Stimulated activated memory B cell treated with anti-CD40 and anti-IgM and Interleukin-4, amounts not matched to agents 10 μg/mL and 1 μg/mL and 100 μg/mL, for 72 hours (primary cell): ENCODE measurements at regions not wholly inside any gene's neighbourhood (a gene's known extent, or its start where the extent isn't known, plus 50 kb on each side); places are given as distances from the start of the nearest gene placed in this dataset.
"Not testable (repeated sequence)": the region's sequence is repeated elsewhere in the genome, so short reads cannot be mapped to it uniquely, and the experiment has no call there.

Source experiments
- ATAC-seq: fragments of 150-1000 bp; cut with Tn5 transposase; 2 replicates; pipeline ENCODE4 v1.10.0; 2021
- H3K27ac Mint-ChIP-seq: one replicate; pipeline ENCODE4 v1.8.0; 2022; ENCODE audit warnings: mild to moderate bottlenecking, mixed read lengths
- H3K27me3 Mint-ChIP-seq: one replicate; pipeline ENCODE4 v1.8.0; 2022; ENCODE audit warnings: mixed read lengths
- H3K36me3 Mint-ChIP-seq: one replicate; pipeline ENCODE4 v1.8.0; 2022; ENCODE audit warnings: mixed read lengths
- H3K4me1 Mint-ChIP-seq: one replicate; pipeline ENCODE4 v1.8.0; 2022; ENCODE audit warnings: mixed read lengths
- H3K4me3 Mint-ChIP-seq: one replicate; pipeline ENCODE4 v1.8.0; 2022; ENCODE audit warnings: mild to moderate bottlenecking, moderate library complexity, mixed read lengths
- H3K9me3 Mint-ChIP-seq: one replicate; pipeline ENCODE4 v1.8.0; 2022; ENCODE audit warnings: mixed read lengths

DNA sequence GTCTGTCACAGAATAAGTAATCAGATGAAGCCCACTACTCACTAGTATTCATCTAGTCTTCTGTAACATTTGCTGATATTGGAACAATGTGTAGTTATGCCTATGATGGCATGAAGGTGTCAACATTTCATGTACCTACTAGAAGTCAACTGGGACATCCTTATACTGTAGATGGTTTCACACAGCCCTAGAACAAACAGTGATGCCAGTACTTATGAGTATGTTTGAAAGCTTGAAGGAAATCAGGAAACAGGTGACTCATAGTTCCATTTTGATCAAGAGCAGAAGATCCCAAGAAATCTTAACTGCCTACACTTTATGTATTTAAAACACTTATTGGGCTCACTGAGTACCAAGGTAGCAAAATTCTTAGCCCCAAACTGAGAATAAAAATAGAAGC, 1519.6 kb downstream of the REEP3 start:
- H3K27me3 Mint-ChIP-seq: no peaks in the 10 kb centered on the region
- no peaks in the 10 kb centered on the region for H3K4me1 Mint-ChIP-seq
- H3K27ac Mint-ChIP-seq: no peak overlapping the region
- no peak for ATAC-seq
- H3K36me3 Mint-ChIP-seq: no peaks in the 10 kb centered on the region
- peaks cover 4% of the 10 kb centered on the region for H3K9me3 Mint-ChIP-seq
- no peak overlapping the region for H3K4me3 Mint-ChIP-seq

DNA sequence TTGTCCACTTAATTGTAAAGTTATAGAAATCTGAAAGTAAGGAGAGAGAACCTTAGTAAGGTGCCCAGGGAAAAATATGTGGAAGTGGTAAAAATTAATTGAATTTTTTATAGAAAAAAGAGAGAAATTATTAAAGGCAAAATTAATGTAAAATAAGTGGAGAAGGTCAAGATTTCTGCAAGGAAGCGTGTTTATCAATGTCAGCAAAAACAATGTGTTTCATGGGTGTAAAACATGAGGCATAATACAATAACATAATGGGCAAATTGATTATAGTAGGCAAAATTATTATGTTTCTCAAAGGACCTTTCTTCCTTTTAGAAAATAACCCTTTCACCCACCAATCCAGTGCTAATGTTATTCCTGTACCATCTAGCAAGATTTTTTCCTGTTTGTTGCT, 1520.1 kb downstream of the REEP3 start:
- no peaks in the 10 kb centered on the region for H3K27me3 Mint-ChIP-seq
- H3K4me1 Mint-ChIP-seq: no peaks in the 10 kb centered on the region
- no peaks in the 10 kb centered on the region for H3K36me3 Mint-ChIP-seq
- H3K4me3 Mint-ChIP-seq: no peak overlapping the region
- H3K9me3 Mint-ChIP-seq: peaks cover 3% of the 10 kb centered on the region
- no peak for ATAC-seq
- no peak overlapping the region for H3K27ac Mint-ChIP-seq

DNA sequence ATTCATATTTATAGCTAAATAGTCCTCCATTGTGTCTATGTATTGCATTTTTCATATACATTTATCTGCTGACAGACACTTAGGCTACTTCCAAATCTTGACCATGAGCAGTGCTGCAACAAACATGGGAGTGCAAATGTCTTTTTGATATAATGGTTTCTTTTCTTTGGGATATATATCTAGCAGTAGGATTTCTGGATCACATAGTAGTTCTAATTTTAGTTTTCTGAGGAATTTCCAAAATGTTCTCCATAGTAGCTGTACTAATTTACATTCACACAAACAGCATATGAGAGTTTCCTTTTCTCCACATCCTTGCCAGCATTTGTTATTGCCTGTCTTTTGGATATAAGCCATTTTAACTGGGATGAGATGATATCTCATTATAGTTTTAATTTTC, 1521.3 kb downstream of the REEP3 start:
- no peaks in the 10 kb centered on the region for H3K4me1 Mint-ChIP-seq

DNA sequence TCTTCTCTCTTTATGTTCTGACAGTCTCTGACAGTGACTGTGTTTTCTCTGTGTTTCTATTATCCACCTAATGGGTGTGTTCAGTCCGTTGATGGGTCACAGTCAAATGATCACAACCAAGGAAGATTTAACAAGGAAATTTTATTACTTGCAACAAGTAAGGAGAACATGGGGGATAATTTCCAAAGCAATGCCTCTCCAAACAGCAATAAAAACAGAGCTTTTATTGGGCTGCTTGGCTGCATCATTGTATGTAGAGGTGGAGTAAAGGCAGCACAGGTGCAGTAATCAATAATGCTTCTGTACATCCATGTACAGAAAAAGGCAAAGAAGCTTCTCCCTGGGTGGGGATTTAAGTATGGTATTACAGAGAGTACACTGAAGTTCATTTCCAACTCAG, 1525.6 kb downstream of the REEP3 start:
- no peak overlapping the region for H3K27ac Mint-ChIP-seq
- H3K27me3 Mint-ChIP-seq: no peaks in the 10 kb centered on the region
- no peaks in the 10 kb centered on the region for H3K4me1 Mint-ChIP-seq
- no peak for ATAC-seq
- no peaks in the 10 kb centered on the region for H3K36me3 Mint-ChIP-seq
- H3K9me3 Mint-ChIP-seq: peaks cover 8% of the 10 kb centered on the region
- no peak overlapping the region for H3K4me3 Mint-ChIP-seq

More for the DNA sequence above, 1521.3 kb downstream of the REEP3 start:
- H3K27me3 Mint-ChIP-seq: no peaks in the 10 kb centered on the region
- H3K9me3 Mint-ChIP-seq: peaks cover 3% of the 10 kb centered on the region
- H3K4me3 Mint-ChIP-seq: no peak overlapping the region
- H3K27ac Mint-ChIP-seq: no peak overlapping the region
- ATAC-seq: no peak
- H3K36me3 Mint-ChIP-seq: no peaks in the 10 kb centered on the region

DNA sequence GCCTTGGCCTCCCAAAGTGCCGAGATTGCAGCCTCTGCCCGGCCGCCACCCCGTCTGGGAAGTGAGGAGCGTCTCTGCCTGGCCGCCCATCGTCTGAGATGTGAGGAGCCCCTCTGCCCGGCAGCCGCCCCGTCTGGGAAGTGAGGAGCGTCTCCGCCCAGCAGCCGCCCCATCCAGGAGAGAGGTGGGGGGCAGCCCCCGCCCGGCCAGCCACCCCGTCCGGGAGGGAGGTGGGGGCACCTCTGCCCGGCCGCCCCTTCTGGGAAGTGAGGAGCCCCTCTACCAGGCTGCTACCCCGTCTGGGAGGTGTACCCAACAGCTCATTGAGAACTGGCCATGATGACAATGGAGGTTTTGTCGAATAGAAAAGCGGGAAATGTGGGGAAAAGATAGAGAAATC, 1530.9 kb downstream of the REEP3 start:
- H3K27ac Mint-ChIP-seq, H3K4me1 Mint-ChIP-seq, ATAC-seq, H3K4me3 Mint-ChIP-seq, H3K27me3 Mint-ChIP-seq, H3K9me3 Mint-ChIP-seq, H3K36me3 Mint-ChIP-seq: not testable (repeated sequence)

DNA sequence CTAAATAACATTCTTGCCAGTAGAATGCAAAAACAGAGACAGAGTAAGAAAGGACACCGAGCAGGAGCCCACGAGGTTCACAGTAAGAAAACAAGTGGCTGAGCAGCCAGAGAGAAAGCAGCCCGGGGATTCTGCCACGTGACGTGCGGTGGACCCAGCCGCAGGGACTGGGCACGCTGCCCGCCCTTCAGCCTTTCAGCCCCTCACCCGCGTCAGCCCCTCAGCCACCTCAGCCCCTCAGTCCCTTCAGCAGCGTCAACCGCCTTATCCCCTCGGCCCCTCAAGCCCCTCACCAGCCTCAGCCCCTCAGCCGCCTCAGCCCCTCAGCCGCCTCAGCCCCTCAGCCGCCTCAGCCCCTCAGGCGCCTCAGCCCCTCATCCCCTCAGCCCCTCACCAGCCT, 1532.2 kb downstream of the REEP3 start:
- H3K36me3 Mint-ChIP-seq, ATAC-seq, H3K9me3 Mint-ChIP-seq, H3K4me3 Mint-ChIP-seq, H3K27me3 Mint-ChIP-seq, H3K4me1 Mint-ChIP-seq, H3K27ac Mint-ChIP-seq: not testable (repeated sequence)

DNA sequence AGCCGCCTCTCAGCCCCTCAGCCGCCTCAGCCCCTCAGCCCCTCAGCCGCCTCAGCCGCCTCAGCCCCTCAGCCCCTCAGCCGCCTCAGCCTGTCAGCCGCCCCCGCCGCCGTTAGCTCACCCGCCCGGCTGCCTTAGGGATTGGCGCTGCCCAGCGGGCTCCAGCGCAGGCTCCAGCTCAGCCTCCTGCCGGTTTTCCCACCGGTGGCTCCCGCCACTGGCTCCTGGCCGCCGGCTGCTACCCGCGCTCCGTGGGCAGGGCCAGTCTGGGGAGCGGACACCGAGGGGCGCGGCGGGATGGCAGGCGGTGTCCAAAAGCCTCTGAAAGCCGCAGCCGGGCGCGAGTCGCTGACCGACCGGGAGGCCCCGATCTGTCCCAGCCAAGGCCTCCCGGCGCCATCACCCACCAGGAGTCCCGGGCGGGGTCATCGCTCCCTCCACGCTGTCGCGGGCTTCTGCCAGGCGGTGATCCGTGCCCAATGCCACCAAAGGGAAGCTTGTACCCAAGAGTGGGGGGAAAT, 1532.7 kb downstream of the REEP3 start:
- not testable (repeated sequence) for H3K9me3 Mint-ChIP-seq, H3K27me3 Mint-ChIP-seq, H3K4me3 Mint-ChIP-seq, H3K27ac Mint-ChIP-seq, H3K36me3 Mint-ChIP-seq, ATAC-seq, H3K4me1 Mint-ChIP-seq

DNA sequence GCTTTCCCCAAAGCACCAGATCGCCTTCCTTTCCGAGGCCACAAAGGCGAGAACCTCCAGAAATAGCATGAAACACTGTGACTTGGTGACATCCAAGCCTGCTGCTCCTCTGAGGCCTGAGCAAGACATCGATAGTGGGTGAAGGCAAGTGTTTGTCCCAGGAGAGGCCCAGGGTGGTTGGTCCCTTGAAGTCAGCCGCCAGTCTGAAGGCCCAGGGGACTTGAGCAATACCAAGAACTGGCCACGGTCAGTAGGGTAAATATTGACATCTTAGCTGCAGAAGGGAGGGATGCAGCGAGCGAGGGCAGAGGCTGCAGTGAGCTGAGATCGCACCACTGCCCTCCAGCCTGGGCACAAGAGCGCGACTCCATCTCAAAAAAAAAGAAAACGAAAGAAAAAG, 1533.5 kb downstream of the REEP3 start:
- not testable (repeated sequence) for ATAC-seq, H3K27ac Mint-ChIP-seq, H3K4me3 Mint-ChIP-seq, H3K4me1 Mint-ChIP-seq, H3K27me3 Mint-ChIP-seq, H3K36me3 Mint-ChIP-seq, H3K9me3 Mint-ChIP-seq

DNA sequence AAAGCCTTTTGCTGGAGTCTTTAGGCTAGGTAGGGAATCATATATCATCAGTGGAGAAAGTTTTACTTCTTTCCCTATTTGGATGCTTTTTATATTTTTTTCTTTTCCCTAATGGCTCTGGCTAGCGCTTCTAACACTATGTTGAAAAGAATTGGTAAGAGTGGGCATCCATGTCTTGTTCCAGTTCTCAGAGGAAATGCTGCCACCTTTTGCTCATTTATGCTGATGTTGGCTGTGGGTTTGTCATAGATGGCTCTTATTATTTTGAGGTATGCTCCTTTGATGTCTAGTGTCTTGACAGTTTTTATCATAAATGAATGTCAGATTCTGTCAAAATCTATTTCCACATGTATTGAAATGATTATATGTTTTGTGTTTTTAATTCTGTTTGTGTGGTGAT, 1544.1 kb downstream of the REEP3 start:
- H3K36me3 Mint-ChIP-seq: no peaks in the 10 kb centered on the region

DNA sequence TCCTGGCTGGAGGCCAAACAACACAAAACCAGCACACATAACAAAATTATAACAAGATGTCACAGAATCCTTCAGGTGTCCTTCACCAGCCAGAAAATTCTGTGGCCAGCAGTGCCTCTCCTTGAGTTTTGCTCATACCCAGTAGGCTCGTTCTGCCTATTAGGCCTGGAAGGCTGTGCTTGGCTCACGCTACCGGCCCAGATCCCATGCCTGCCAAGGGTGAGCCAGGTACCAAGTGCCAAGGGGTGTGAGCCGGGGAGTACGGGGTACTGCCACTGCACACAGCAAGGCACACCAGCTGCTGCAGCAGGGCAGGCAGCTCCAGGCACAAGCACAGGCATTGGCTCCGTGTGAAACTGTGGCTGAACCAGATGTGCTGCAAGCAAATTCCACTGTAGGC, 1562.0 kb downstream of the REEP3 start:
- Mint-ChIP-seq H3K27ac (no peak overlapping the region), H3K4me1 (no peaks in the 10 kb centered on the region), H3K9me3 (peaks cover 12% of the 10 kb centered on the region), H3K27me3 (no peaks in the 10 kb centered on the region), H3K36me3 (no peaks in the 10 kb centered on the region), H3K4me3 (no peak overlapping the region)
- ATAC-seq: no peak

More for the DNA sequence above, 1544.1 kb downstream of the REEP3 start:
- no peak for ATAC-seq
- H3K4me3 Mint-ChIP-seq: no peak overlapping the region
- no peaks in the 10 kb centered on the region for H3K27me3 Mint-ChIP-seq
- no peak overlapping the region for H3K27ac Mint-ChIP-seq
- peaks cover 3% of the 10 kb centered on the region for H3K9me3 Mint-ChIP-seq
- H3K4me1 Mint-ChIP-seq: no peaks in the 10 kb centered on the region

DNA sequence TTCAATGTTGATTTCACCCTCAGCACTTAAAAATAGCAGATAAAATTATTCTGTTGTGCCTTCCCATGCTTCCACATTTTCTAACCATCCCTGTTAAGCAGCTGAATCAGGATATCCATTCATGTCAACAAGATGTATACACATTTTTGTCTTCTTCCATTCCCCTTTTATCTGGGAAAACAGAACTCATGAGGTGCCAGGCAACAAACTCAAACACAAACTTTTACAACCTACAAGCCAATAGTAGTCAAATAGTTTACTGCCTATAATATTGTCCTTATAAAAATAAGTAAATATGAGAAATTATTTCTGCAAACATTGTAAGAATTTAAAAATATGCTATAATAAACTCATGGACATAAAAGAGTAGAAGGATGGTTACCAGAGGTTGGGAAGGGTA, 1569.8 kb downstream of the REEP3 start:
- Mint-ChIP-seq H3K9me3 (peaks cover 3% of the 10 kb centered on the region), H3K4me3 (no peak overlapping the region), H3K27ac (no peak overlapping the region), H3K4me1 (no peaks in the 10 kb centered on the region), H3K27me3 (no peaks in the 10 kb centered on the region), H3K36me3 (no peaks in the 10 kb centered on the region)
- ATAC-seq: no peak

DNA sequence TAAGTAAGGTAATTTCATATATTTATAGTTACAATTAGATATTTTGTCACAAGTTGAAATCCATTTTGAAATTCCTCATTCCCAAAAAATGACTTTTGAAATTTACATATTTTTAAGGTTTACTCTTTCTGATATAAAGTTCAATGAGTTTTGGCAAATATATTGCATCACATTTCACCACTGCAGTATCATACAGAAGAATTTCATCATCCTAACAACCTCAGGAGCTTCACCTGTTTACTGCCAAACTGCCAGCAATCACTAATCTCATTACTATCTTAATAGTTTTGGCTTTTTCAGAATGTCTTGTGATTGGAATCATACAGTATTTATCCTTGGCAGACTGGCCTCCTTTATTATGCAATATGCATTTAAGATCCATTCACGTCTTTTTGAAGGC, 1578.9 kb downstream of the REEP3 start:
- H3K9me3 Mint-ChIP-seq: peaks cover 7% of the 10 kb centered on the region

DNA sequence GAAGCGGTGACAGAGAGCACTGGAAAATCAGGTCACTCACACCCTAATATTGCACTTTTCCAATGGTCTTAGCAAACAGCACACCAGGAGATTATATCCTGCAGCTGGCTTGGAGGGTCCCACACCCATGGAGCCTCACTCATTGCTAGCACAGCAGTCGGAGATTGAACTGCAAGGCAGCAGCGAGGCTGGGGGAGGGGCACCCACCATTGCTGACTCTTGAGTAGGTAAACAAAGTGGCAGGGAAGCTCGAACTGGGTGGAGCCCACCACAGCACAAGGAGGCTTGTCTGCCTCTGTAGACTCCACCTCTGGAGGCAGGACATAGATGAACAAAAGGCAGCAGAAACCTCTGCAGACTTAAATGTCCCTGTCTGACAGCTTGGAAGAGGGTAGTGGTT, 1579.7 kb downstream of the REEP3 start:
- H3K4me3 Mint-ChIP-seq, H3K4me1 Mint-ChIP-seq, ATAC-seq, H3K27ac Mint-ChIP-seq, H3K27me3 Mint-ChIP-seq, H3K36me3 Mint-ChIP-seq, H3K9me3 Mint-ChIP-seq: not testable (repeated sequence)

More for the DNA sequence above, 1578.9 kb downstream of the REEP3 start:
- Mint-ChIP-seq H3K4me3 (no peak overlapping the region), H3K27ac (no peak overlapping the region), H3K4me1 (no peaks in the 10 kb centered on the region), H3K27me3 (no peaks in the 10 kb centered on the region), H3K36me3 (no peaks in the 10 kb centered on the region)
- ATAC-seq: no peak

DNA sequence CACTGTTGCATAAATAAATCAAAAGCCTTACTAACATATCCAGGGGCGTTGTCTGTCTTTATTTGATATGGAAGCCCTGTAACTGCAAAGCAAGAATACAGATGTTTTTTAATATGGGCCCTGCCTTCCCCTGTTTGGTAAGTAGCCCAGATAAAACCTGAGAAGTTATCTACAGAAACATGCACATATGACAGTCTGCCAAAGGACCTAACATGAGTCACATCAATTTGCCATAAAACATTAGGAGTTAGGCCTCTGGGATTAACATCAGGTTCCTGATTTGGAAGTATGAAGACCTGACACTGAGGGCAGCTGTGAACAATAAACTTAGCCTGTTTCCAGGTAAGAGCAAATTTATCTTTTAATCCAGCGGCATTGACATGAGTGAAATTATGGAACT, 1588.8 kb downstream of the REEP3 start:
- no peak overlapping the region for H3K4me3 Mint-ChIP-seq
- no peaks in the 10 kb centered on the region for H3K36me3 Mint-ChIP-seq
- H3K4me1 Mint-ChIP-seq: no peaks in the 10 kb centered on the region
- no peak overlapping the region for H3K27ac Mint-ChIP-seq
- H3K9me3 Mint-ChIP-seq: peaks cover 5% of the 10 kb centered on the region
- no peaks in the 10 kb centered on the region for H3K27me3 Mint-ChIP-seq
- ATAC-seq: no peak

DNA sequence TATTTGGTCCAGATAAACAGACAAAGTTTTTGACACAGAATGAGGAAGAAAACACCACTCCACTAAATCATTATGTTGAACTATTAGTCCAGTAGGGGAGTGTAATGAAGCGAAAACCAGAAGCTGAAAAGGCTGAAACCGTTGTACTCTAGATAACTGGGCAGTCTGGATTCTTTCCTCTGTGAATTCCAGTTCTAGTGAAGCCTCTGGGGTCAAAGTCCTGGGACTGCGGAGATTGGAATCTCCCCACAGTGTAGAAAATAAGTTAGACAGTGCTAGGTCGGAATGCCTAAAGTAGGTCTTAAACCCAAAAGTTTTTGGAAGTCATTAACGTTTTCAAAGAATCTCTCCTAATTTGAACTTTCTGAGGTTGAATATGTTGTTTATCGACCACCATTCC, 1589.9 kb downstream of the REEP3 start:
- H3K4me3 Mint-ChIP-seq, H3K36me3 Mint-ChIP-seq, H3K27ac Mint-ChIP-seq, H3K9me3 Mint-ChIP-seq, H3K27me3 Mint-ChIP-seq, H3K4me1 Mint-ChIP-seq, ATAC-seq: not testable (repeated sequence)

DNA sequence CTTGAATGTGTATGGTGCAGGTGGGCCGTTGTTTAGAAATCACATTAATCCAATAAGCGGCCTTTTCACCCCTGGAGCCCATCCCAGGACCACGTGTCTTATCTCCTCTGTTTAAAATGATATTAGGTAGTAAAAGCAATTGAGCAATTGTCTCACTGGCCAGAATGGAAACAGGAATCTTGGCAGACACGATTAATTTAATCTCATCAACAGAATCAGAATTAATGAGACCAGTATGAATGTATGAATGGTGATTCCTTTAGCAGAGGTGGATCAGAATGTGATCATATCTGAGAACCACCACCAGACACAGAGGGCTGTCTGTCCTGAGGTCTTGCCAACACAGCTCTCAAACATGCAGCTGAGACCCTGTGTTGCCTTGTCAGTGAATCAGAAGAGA, 1591.4 kb downstream of the REEP3 start:
- no peak for ATAC-seq
- Mint-ChIP-seq H3K9me3 (peaks cover 5% of the 10 kb centered on the region), H3K27ac (no peak overlapping the region), H3K4me3 (no peak overlapping the region), H3K36me3 (no peaks in the 10 kb centered on the region), H3K4me1 (no peaks in the 10 kb centered on the region), H3K27me3 (no peaks in the 10 kb centered on the region)

DNA sequence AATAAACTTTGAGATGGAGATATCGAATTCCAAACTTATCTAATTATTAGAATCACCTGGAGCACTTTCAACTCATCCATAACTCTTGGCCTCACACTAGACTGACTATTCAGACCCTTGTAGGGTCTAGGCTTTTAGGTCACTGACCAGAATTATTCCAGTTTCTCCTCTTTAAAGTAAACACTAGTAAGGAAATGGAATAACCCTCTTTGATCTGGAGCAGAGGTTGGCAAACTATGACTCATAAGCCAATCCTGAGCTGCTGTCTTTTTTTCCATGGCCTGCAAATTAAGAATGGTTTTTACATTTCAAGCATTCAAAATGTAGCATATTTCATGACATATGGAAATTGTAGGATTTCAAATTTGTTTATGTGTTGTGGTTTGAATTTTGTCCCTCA, 1601.9 kb downstream of the REEP3 start:
- H3K36me3 Mint-ChIP-seq: no peaks in the 10 kb centered on the region
- H3K4me3 Mint-ChIP-seq: no peak overlapping the region
- ATAC-seq: no peak
- no peaks in the 10 kb centered on the region for H3K27me3 Mint-ChIP-seq
- no peaks in the 10 kb centered on the region for H3K4me1 Mint-ChIP-seq
- no peak overlapping the region for H3K27ac Mint-ChIP-seq
- H3K9me3 Mint-ChIP-seq: peaks cover 2% of the 10 kb centered on the region
